A673 (cell line): ENCODE measurements at regions not wholly inside any gene's neighbourhood (a gene's known extent, or its start where the extent isn't known, plus 50 kb on each side); places are given as distances from the start of the nearest gene placed in this dataset.

Source experiments
- CTCF ChIP-seq: fragments of 300-800, 200-600 bp; sonication (generic); conservative IDR thresholded peaks from 2 replicates; pipeline ENCODE4 v1.5.1; 2017; ENCODE audit warnings: low read depth, mild to moderate bottlenecking, antibody characterized with exemption, low read length, moderate library complexity, mixed read lengths
- EZH2 ChIP-seq: fragments of 200-600 bp; sonication (generic); IDR thresholded peaks from 2 replicates; pipeline ENCODE4 v1.6.1; 2017; ENCODE audit warnings: borderline replicate concordance, low read depth, mild to moderate bottlenecking, mixed read lengths, antibody characterized with exemption, low read length; ENCODE audit not compliant: poor library complexity, severe bottlenecking

- TF ChIP-seq CTCF: no peak
- TF ChIP-seq EZH2: no peak
These were observed 658.5 kb downstream of the BRD1 start for GRCh38 chr22:49169074-49169744.
